CD14-positive monocyte (primary cell): ENCODE measurements at regions not wholly inside any gene's neighbourhood (a gene's known extent, or its start where the extent isn't known, plus 50 kb on each side); places are given as distances from the start of the nearest gene placed in this dataset.

Experiments
- DNase-seq, 3 donors: peaks; one replicate each; pipeline ENCODE4 v3.0.0-alpha.2; 2011 to 2022
- H2AFZ ChIP-seq: 2 replicates; pipeline ENCODE4 v1.6.0; 2012; ENCODE audit warnings: mild to moderate bottlenecking, low read depth, low read length, inconsistent platforms; ENCODE audit not compliant: insufficient read depth, poor library complexity, severe bottlenecking
- H3K27ac ChIP-seq, 2 donors: 1 replicate in 1 of 2; 2 replicates in 1 of 2; pipeline ENCODE4 v1.5.1; 2012 to 2013; ENCODE audit warnings: low read length in 2 of 2, control low read depth in 1 of 2, inconsistent platforms in 1 of 2, low read depth in 1 of 2, mild to moderate bottlenecking in 1 of 2
- H3K27me3 ChIP-seq, 2 donors: one replicate each; pipeline versions ENCODE4 v1.6.0 to v1.6.1; 2011 to 2013; ENCODE audit warnings: low read length in 2 of 2; ENCODE audit not compliant: control insufficient read depth in 2 of 2, insufficient read depth in 2 of 2
- H3K36me3 ChIP-seq, 2 donors: replicated peaks in 1 of 2; 1 replicate in 1 of 2; 2 replicates in 1 of 2; pipeline versions ENCODE4 v1.5.1 to v1.6.1; 2012 to 2013; ENCODE audit warnings: low read length in 2 of 2, control low read depth in 1 of 2, inconsistent platforms in 1 of 2, mild to moderate bottlenecking in 1 of 2; ENCODE audit not compliant: insufficient read depth in 2 of 2, control insufficient read depth in 1 of 2
- H3K4me1 ChIP-seq, 2 donors: 1 replicate in 1 of 2; 2 replicates in 1 of 2; pipeline versions ENCODE4 v1.5.1 to v1.6.1; 2012 to 2013; ENCODE audit warnings: low read length in 2 of 2, control low read depth in 1 of 2, inconsistent platforms in 1 of 2, mild to moderate bottlenecking in 1 of 2, moderate library complexity in 1 of 2; ENCODE audit not compliant: insufficient read depth in 2 of 2, control insufficient read depth in 1 of 2
- H3K4me2 ChIP-seq: replicated peaks from 2 replicates; pipeline ENCODE3; 2012; ENCODE audit warnings: low read length, moderate library complexity, mild to moderate bottlenecking; ENCODE audit not compliant: poor library complexity, severe bottlenecking; ENCODE audit errors: extremely low read depth
- H3K4me3 ChIP-seq, 3 experiments: fragments of 200-600 bp in 1 of 3; sonication (generic) in 1 of 3; replicated peaks in 1 of 3; 1 replicate in 2 of 3; 2 replicates in 1 of 3; pipeline ENCODE4 v1.5.1; 2011 to 2013; ENCODE audit warnings: low read length in 3 of 3, mild to moderate bottlenecking in 3 of 3, control low read depth in 2 of 3, low read depth in 2 of 3, inconsistent platforms in 1 of 3, moderate library complexity in 1 of 3
- H3K79me2 ChIP-seq: 2 replicates; pipeline ENCODE4 v1.6.0; 2012; ENCODE audit warnings: mild to moderate bottlenecking, control low read depth, inconsistent platforms, low read length, moderate library complexity; ENCODE audit not compliant: insufficient read depth
- H3K9ac ChIP-seq: 2 replicates; pipeline ENCODE4 v1.6.0; 2017; ENCODE audit warnings: low read length, mild to moderate bottlenecking; ENCODE audit not compliant: insufficient read depth, poor library complexity, severe bottlenecking
- H3K9me3 ChIP-seq, 2 donors: replicated peaks in 1 of 2; 1 replicate in 1 of 2; 2 replicates in 1 of 2; pipeline versions ENCODE4 v1.5.1 to v1.6.1; 2012 to 2013; ENCODE audit warnings: low read length in 2 of 2, control low read depth in 1 of 2; ENCODE audit not compliant: control insufficient read depth in 1 of 2, insufficient read depth in 1 of 2
- H4K20me1 ChIP-seq: 2 replicates; pipeline ENCODE4 v1.6.0; 2012; ENCODE audit warnings: mild to moderate bottlenecking, low read length, control low read depth, moderate library complexity; ENCODE audit not compliant: insufficient read depth
- H3K27ac Mint-ChIP-seq, 7 donors: one replicate each; pipeline ENCODE4 v1.8.0; 2020; ENCODE audit warnings: mild to moderate bottlenecking in 7 of 7, mixed read lengths in 7 of 7, moderate library complexity in 6 of 7, inconsistent platforms in 2 of 7
- H3K27me3 Mint-ChIP-seq, 3 donors: one replicate each; pipeline ENCODE4 v1.8.0; 2021 to 2022; ENCODE audit warnings: low read depth in 3 of 3, mild to moderate bottlenecking in 3 of 3, mixed read lengths in 3 of 3, moderate library complexity in 3 of 3, inconsistent platforms in 1 of 3
- H3K36me3 Mint-ChIP-seq, 2 donors: one replicate each; pipeline ENCODE4 v1.8.0; 2020; ENCODE audit warnings: mixed read lengths in 2 of 2, inconsistent platforms in 1 of 2, mild to moderate bottlenecking in 1 of 2
- H3K4me1 Mint-ChIP-seq: one replicate; pipeline ENCODE4 v1.8.0; 2020; ENCODE audit warnings: mild to moderate bottlenecking, mixed read lengths
- H3K4me3 Mint-ChIP-seq, 2 donors: one replicate each; pipeline ENCODE4 v1.8.0; 2020; ENCODE audit warnings: mild to moderate bottlenecking in 2 of 2, mixed read lengths in 2 of 2, moderate library complexity in 1 of 2
- H3K9me3 Mint-ChIP-seq, 7 donors: one replicate each; pipeline ENCODE4 v1.8.0; 2020 to 2022; ENCODE audit warnings: mixed read lengths in 7 of 7, mild to moderate bottlenecking in 6 of 7, moderate library complexity in 6 of 7, inconsistent platforms in 2 of 7
- WGBS: methylation state at CpG from one replicate; pipeline ENCODE4 v1.1.5; 2013; ENCODE audit warnings: missing lambda C conversion rate; ENCODE audit not compliant: insufficient coverage; 5-methylcytosine and 5-hydroxymethylcytosine counted together
- intact Hi-C, 2 donors: fragments of 100-400 bp; cut with micrococcal nuclease; formaldehyde crosslinking; loops; one replicate each; pipeline versions ENCODE4 v1.15.0 to v1.15.1; 2023
- TF ChIP-seq, protein P1 (sequence below): fragments of 200-600 bp; IDR thresholded peaks from one replicate; pipeline ENCODE4 v1.8.0; 2022; ENCODE audit warnings: antibody characterized with exemption, mild to moderate bottlenecking

DNA sequence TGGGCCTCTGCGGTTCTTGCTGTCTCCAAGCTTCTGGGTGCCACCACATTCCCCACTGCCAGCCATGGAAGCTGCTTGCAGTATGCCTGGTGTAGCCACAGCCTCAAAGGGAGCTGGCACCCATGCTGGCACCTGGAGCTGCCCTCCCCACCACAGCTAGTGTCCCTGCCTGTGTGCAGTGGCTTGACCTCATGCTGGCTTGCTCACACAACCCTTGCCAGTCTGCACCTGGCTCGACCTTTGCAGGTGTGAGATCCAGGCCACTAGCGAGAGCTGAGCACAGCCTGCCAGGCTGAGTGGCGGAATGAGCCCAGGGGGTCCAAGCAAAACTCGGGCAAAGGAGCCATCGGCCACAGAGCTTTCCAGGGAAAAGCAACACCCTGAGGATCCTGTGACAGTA is 236.7 kb upstream of the CSNK1A1L start:
- Mint-ChIP-seq H3K36me3 (no peaks in the 10 kb centered on the region), H3K27me3 (no peaks in the 10 kb centered on the region), H3K4me1 (no peaks in the 10 kb centered on the region), H3K9me3 (peaks cover 0 to 6% (median 2%) of the 10 kb centered on the region in 7 donors), H3K27ac (no peak overlapping the region), H3K4me3 (no peak overlapping the region)
- no peak for DNase-seq
- H4K20me1 ChIP-seq, result no peaks in the 10 kb centered on the region
- no peaks in the 10 kb centered on the region for H3K36me3 ChIP-seq
- peaks cover 0 to 5% of the 10 kb centered on the region in 2 donors for H3K9me3 ChIP-seq
- H3K79me2 ChIP-seq, result no peaks in the 10 kb centered on the region
- intact Hi-C loops, result no loop called here
- no peaks in the 10 kb centered on the region for H3K4me1 ChIP-seq
- H3K27ac ChIP-seq, result no peak overlapping the region
- H3K9ac ChIP-seq, result no peak overlapping the region
- no peak overlapping the region for H2AFZ ChIP-seq
- 90% methylated on average over 4 of the region's 6 CpGs for WGBS
- H3K27me3 ChIP-seq, result no peaks in the 10 kb centered on the region
- no peak overlapping the region for H3K4me2 ChIP-seq
- TF ChIP-seq, protein P1, sequence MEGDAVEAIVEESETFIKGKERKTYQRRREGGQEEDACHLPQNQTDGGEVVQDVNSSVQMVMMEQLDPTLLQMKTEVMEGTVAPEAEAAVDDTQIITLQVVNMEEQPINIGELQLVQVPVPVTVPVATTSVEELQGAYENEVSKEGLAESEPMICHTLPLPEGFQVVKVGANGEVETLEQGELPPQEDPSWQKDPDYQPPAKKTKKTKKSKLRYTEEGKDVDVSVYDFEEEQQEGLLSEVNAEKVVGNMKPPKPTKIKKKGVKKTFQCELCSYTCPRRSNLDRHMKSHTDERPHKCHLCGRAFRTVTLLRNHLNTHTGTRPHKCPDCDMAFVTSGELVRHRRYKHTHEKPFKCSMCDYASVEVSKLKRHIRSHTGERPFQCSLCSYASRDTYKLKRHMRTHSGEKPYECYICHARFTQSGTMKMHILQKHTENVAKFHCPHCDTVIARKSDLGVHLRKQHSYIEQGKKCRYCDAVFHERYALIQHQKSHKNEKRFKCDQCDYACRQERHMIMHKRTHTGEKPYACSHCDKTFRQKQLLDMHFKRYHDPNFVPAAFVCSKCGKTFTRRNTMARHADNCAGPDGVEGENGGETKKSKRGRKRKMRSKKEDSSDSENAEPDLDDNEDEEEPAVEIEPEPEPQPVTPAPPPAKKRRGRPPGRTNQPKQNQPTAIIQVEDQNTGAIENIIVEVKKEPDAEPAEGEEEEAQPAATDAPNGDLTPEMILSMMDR, result no peak
- no peak overlapping the region for H3K4me3 ChIP-seq

DNA sequence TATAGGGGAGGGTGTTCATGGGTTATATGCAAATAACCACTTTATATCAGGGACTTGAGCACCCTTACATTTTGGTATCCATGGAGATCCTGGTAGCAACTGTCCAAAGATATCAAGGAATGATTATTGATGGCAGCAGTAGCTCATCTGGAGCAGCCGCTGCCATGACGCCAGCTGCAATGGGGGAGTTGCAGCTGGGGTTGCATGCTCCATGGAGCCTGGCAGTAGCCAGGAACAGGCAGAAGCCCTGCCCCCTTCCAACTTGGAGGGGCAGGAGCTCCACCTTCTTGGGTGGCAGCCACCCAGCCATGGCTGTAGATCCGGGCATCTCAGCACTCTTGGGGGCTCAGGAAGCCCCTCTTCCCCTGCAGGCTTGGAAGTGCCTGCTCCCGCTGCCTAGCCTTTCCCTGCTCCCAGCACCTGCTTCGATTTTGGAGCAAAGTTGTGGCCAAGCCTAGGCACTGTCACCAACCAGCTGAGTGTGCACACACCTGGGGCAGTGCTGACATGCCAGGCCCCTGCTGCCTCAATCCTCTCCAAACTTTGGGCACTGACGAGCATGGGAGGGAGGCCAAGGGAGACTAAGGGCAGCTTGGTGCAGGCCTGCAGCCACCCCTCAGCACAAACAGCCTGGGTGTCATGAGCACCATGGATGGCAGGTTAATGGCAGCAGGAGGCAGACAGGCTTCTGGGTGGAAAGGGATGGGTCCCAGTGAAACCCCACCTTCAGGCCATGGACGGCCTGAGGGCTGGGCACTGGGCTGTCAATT is 235.6 kb upstream of the CSNK1A1L start:
- intact Hi-C loops, result no loop called here
- 55% methylated on average over 5 of the region's 7 CpGs for WGBS
- Mint-ChIP-seq H3K27ac (no peak overlapping the region), H3K9me3 (peaks cover 0 to 6% (median 2%) of the 10 kb centered on the region in 7 donors), H3K4me1 (no peaks in the 10 kb centered on the region), H3K36me3 (no peaks in the 10 kb centered on the region), H3K4me3 (no peak overlapping the region), H3K27me3 (no peaks in the 10 kb centered on the region)
- H3K9ac ChIP-seq, result no peak overlapping the region
- H3K36me3 ChIP-seq, result no peaks in the 10 kb centered on the region
- no peaks in the 10 kb centered on the region for H3K4me1 ChIP-seq
- H3K9me3 ChIP-seq, result peaks cover 0 to 5% of the 10 kb centered on the region in 2 donors
- H3K27me3 ChIP-seq, result no peaks in the 10 kb centered on the region
- no peaks in the 10 kb centered on the region for H3K79me2 ChIP-seq
- H3K4me2 ChIP-seq, result no peak overlapping the region
- no peak for DNase-seq
- H4K20me1 ChIP-seq, result no peaks in the 10 kb centered on the region
- H2AFZ ChIP-seq, result no peak overlapping the region
- H3K4me3 ChIP-seq, result no peak overlapping the region
- H3K27ac ChIP-seq, result no peak overlapping the region
- TF ChIP-seq, protein P1, result no peak
